AG04449 (cell line): ENCODE measurements at regions not wholly inside any gene's neighbourhood (a gene's known extent, or its start where the extent isn't known, plus 50 kb on each side); places are given as distances from the start of the nearest gene placed in this dataset.

Source experiments
- CTCF ChIA-PET: fragments of 350-600 bp; formaldehyde crosslinking; extraction: SDS; loops from one replicate; lab custom pipeline; 2021; ENCODE audit warnings: antibody characterized with exemption; lab: Yijun Ruan, JAX
- POLR2A ChIA-PET: fragments of 400-600, 350-600 bp; formaldehyde crosslinking; extraction: SDS; loops from one replicate; lab custom pipeline; 2020; ENCODE audit warnings: antibody characterized with exemption, inconsistent platforms; lab: Yijun Ruan, JAX
- DNase-seq: peaks from one replicate; pipeline ENCODE4 v3.0.0-alpha.2; 2010; ENCODE audit warnings: low read depth, low spot score
- H3K4me3 ChIP-seq: 2 replicates; pipeline ENCODE4 v1.5.1; 2011; ENCODE audit warnings: low read depth, mild to moderate bottlenecking, control low read depth, low read length
- CTCF ChIP-seq: IDR thresholded peaks from one replicate; pipeline ENCODE4 v1.5.1; 2011; ENCODE audit warnings: mild to moderate bottlenecking, moderate library complexity, low read length, control low read depth, inconsistent platforms; ENCODE audit not compliant: insufficient read depth; ENCODE audit errors: missing control alignments

GRCh38 chr2:117086174-117086942, 728.1 kb upstream of the DDX18 start:
- DNase-seq: no peak
- ChIA-PET CTCF (no interaction called here), POLR2A (no interaction called here)
- TF ChIP-seq CTCF: no peak
- no peak overlapping the region for H3K4me3 ChIP-seq

GRCh38 chr2:117086943-117087250, 727.6 kb upstream of the DDX18 start:
- no peak overlapping the region for H3K4me3 ChIP-seq
- CTCF ChIA-PET: no interaction called here
- no peak for DNase-seq
- no peak for TF ChIP-seq CTCF
- POLR2A ChIA-PET: no interaction called here

- POLR2A ChIA-PET: no interaction called here
Observed at GRCh38 chr2:117087535-117088291, 726.8 kb upstream of the DDX18 start.

GRCh38 chr2:117091041-117091837, 723.3 kb upstream of the DDX18 start:
- DNase-seq: no peak
- POLR2A ChIA-PET: no interaction called here
- CTCF ChIA-PET: no interaction called here
- no peak for TF ChIP-seq CTCF
- no peak overlapping the region for H3K4me3 ChIP-seq

More at GRCh38 chr2:117087535-117088291, 726.8 kb upstream of the DDX18 start:
- DNase-seq: no peak
- CTCF ChIA-PET: no interaction called here
- no peak overlapping the region for H3K4me3 ChIP-seq
- TF ChIP-seq CTCF: no peak

GRCh38 chr2:117101613-117102012, 712.9 kb upstream of the DDX18 start:
- no peak for TF ChIP-seq CTCF
- no peak for DNase-seq
- no peak overlapping the region for H3K4me3 ChIP-seq
- ChIA-PET CTCF (no interaction called here), POLR2A (no interaction called here)

GRCh38 chr2:117108741-117109267, 705.7 kb upstream of the DDX18 start:
- no peak for DNase-seq
- POLR2A ChIA-PET: no interaction called here
- CTCF ChIA-PET: no interaction called here
- H3K4me3 ChIP-seq: no peak overlapping the region
- no peak for TF ChIP-seq CTCF
